ENCODE measurements at regions not wholly inside any gene's neighbourhood (a gene's known extent, or its start where the extent isn't known, plus 50 kb on each side); places are given as distances from the start of the nearest gene placed in this dataset.

DNA sequence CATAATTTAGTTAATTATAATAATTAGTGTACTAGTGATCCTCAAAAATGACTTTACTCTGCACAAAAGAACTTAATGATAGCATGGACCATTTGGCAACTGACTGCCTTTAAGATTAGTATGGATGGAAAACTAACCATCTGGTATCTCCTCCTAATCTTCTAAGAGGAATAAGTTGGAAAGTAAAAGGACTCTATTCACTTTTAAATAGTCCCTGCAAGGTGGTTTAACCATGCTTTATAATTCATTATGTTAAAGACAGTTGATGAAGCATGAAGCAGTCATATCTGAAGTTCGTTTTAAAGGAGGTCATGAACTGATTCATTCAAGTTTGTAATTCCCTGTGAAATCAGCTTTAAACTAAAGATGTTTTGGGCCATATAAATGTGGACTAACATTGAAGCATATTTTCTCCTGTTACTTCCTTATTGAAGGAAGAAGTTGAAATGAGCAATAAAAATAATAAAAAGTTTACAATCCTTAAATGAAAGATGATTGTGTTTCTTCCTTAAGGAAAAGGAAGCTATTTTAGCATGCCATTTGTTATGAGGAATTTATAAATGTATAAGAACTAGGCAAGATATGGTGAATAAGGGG lies 446.0 kb downstream of the XIRP2 start:
- H4K20me1 ChIP-seq (ENCODE audit: insufficient read depth, low read length), result no peaks in the 10 kb centered on the region
- no peaks in the 10 kb centered on the region for H3K36me3 ChIP-seq (ENCODE audit: insufficient read depth, low read length)
- no peaks in the 10 kb centered on the region for H3K27me3 ChIP-seq (ENCODE audit: insufficient read depth, low read length, poor library complexity)
- no peak overlapping the region for H3K27ac ChIP-seq (ENCODE audit: low read length)
- H3K4me3 ChIP-seq (ENCODE audit: low read depth in 1 of 2, low read length in 2 of 2), result no peak overlapping the region
- TF ChIP-seq EZH2 (IDR thresholded peaks at IDR 0.05; ENCODE audit: borderline replicate concordance, low read depth, low read length, severe bottlenecking), result no peak
- TF ChIP-seq, protein P1, sequence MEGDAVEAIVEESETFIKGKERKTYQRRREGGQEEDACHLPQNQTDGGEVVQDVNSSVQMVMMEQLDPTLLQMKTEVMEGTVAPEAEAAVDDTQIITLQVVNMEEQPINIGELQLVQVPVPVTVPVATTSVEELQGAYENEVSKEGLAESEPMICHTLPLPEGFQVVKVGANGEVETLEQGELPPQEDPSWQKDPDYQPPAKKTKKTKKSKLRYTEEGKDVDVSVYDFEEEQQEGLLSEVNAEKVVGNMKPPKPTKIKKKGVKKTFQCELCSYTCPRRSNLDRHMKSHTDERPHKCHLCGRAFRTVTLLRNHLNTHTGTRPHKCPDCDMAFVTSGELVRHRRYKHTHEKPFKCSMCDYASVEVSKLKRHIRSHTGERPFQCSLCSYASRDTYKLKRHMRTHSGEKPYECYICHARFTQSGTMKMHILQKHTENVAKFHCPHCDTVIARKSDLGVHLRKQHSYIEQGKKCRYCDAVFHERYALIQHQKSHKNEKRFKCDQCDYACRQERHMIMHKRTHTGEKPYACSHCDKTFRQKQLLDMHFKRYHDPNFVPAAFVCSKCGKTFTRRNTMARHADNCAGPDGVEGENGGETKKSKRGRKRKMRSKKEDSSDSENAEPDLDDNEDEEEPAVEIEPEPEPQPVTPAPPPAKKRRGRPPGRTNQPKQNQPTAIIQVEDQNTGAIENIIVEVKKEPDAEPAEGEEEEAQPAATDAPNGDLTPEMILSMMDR (IDR thresholded peaks at IDR 0.05; ENCODE audit: borderline replicate concordance, extremely low read depth, low read length, poor library complexity, severe bottlenecking), result no peak
- DNase-seq (no peak), ATAC-seq (ENCODE audit: insufficient read depth, low read depth) (no peak)
- no peak overlapping the region for H2AFZ ChIP-seq (ENCODE audit: low read depth, low read length)
- no peak overlapping the region for H3K4me2 ChIP-seq (ENCODE audit: insufficient read depth, low read length)
- no peaks in the 10 kb centered on the region for H3K4me1 ChIP-seq (ENCODE audit: insufficient read depth, low read length)
- H3K9ac ChIP-seq (ENCODE audit: low read depth, low read length), result no peak overlapping the region
- no peaks in the 10 kb centered on the region for H3K79me2 ChIP-seq (ENCODE audit: insufficient read depth, low read length)
- H3K9me3 ChIP-seq (ENCODE audit: insufficient read depth, low read length, severe bottlenecking), result no peaks in the 10 kb centered on the region

DNA sequence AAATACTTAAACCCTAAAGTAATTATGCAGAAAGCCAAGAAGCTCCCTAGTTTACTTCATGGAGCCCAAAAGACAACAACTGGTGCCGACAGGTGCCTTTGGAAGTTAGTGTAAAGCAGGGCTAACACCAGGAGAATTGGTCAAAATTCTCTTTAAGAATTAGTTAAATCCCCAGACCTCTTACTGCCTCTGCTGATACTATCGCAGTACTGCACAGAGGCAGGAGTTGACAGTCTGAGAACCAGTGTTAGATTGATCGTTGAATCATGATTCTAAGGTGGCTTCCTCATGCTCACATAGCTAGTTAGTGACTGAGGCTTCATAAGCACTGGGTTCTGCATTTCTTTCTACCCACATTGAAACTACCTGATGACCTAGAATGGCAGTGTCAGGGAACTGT lies 445.0 kb downstream of the XIRP2 start:
- H3K27me3 ChIP-seq (ENCODE audit: insufficient read depth, low read length, poor library complexity), result no peaks in the 10 kb centered on the region
- H2AFZ ChIP-seq (ENCODE audit: low read depth, low read length), result no peak overlapping the region
- no peak overlapping the region for H3K9ac ChIP-seq (ENCODE audit: low read depth, low read length)
- no peak overlapping the region for H3K27ac ChIP-seq (ENCODE audit: low read length)
- H4K20me1 ChIP-seq (ENCODE audit: insufficient read depth, low read length), result no peaks in the 10 kb centered on the region
- DNase-seq (no peak), ATAC-seq (ENCODE audit: insufficient read depth, low read depth) (no peak)
- H3K9me3 ChIP-seq (ENCODE audit: insufficient read depth, low read length, severe bottlenecking), result no peaks in the 10 kb centered on the region
- no peak for TF ChIP-seq EZH2 (IDR thresholded peaks at IDR 0.05; ENCODE audit: borderline replicate concordance, low read depth, low read length, severe bottlenecking)
- TF ChIP-seq, protein P1 (IDR thresholded peaks at IDR 0.05; ENCODE audit: borderline replicate concordance, extremely low read depth, low read length, poor library complexity, severe bottlenecking), result no peak
- H3K79me2 ChIP-seq (ENCODE audit: insufficient read depth, low read length), result no peaks in the 10 kb centered on the region
- H3K4me3 ChIP-seq (ENCODE audit: low read depth in 1 of 2, low read length in 2 of 2), result no peak overlapping the region
- no peaks in the 10 kb centered on the region for H3K4me1 ChIP-seq (ENCODE audit: insufficient read depth, low read length)
- no peaks in the 10 kb centered on the region for H3K36me3 ChIP-seq (ENCODE audit: insufficient read depth, low read length)
- no peak overlapping the region for H3K4me2 ChIP-seq (ENCODE audit: insufficient read depth, low read length)

DNA sequence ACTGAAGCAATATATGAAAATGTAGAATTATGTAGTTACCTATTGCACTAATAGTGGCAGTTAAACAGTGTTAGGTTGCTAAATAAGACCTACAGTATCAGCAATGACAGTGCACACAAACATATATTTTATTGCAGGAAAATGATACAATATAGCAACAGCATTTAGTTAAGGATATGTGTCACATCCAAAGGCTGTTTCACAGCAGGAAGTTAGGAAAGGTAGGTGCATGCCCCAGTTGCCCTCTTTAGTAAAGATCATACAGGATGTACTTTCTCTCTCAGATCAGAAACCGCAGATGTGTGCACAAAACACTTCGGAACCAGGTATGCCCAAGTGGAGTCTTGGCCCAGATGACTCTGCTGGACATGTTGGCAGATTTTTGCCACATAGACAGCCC lies 444.1 kb downstream of the XIRP2 start:
- H3K4me2 ChIP-seq (ENCODE audit: insufficient read depth, low read length), result no peak overlapping the region
- H3K79me2 ChIP-seq (ENCODE audit: insufficient read depth, low read length), result no peaks in the 10 kb centered on the region
- TF ChIP-seq, protein P1 (IDR thresholded peaks at IDR 0.05; ENCODE audit: borderline replicate concordance, extremely low read depth, low read length, poor library complexity, severe bottlenecking), result no peak
- TF ChIP-seq EZH2 (IDR thresholded peaks at IDR 0.05; ENCODE audit: borderline replicate concordance, low read depth, low read length, severe bottlenecking), result no peak
- no peaks in the 10 kb centered on the region for H4K20me1 ChIP-seq (ENCODE audit: insufficient read depth, low read length)
- ATAC-seq (ENCODE audit: insufficient read depth, low read depth) (no peak), DNase-seq (no peak)
- no peaks in the 10 kb centered on the region for H3K36me3 ChIP-seq (ENCODE audit: insufficient read depth, low read length)
- no peak overlapping the region for H3K27ac ChIP-seq (ENCODE audit: low read length)
- no peak overlapping the region for H2AFZ ChIP-seq (ENCODE audit: low read depth, low read length)
- no peaks in the 10 kb centered on the region for H3K9me3 ChIP-seq (ENCODE audit: insufficient read depth, low read length, severe bottlenecking)
- no peaks in the 10 kb centered on the region for H3K4me1 ChIP-seq (ENCODE audit: insufficient read depth, low read length)
- no peak overlapping the region for H3K4me3 ChIP-seq (ENCODE audit: low read depth in 1 of 2, low read length in 2 of 2)
- H3K27me3 ChIP-seq (ENCODE audit: insufficient read depth, low read length, poor library complexity), result no peaks in the 10 kb centered on the region
- no peak overlapping the region for H3K9ac ChIP-seq (ENCODE audit: low read depth, low read length)
